Common myeloid progenitor, CD34-positive (primary cell): ENCODE measurements at regions not wholly inside any gene's neighbourhood (a gene's known extent, or its start where the extent isn't known, plus 50 kb on each side); places are given as distances from the start of the nearest gene placed in this dataset.

Source experiments
- CTCF ChIA-PET: fragments of 350-600 bp; sonication (Branson Sonifier 250); formaldehyde crosslinking; loops from one replicate; lab custom pipeline; 2021; ENCODE audit warnings: antibody characterized with exemption; lab: Charles Lee
- POLR2A ChIA-PET: fragments of 350-600 bp; sonication (Branson Sonifier 250); formaldehyde crosslinking; loops from one replicate; lab custom pipeline; 2021; ENCODE audit warnings: antibody characterized with exemption; lab: Charles Lee
- DNase-seq, 3 donors: peaks; one replicate each; pipeline versions ENCODE4 v3.0.0 to v3.0.0-alpha.2; 2013
- H3K27ac ChIP-seq, 2 experiments: 1 replicate in 1 of 2; 2 replicates in 1 of 2; pipeline ENCODE4 v1.7.0; 2013; ENCODE audit warnings: inconsistent platforms in 2 of 2, low read length in 2 of 2, mild to moderate bottlenecking in 2 of 2, low read depth in 1 of 2, moderate library complexity in 1 of 2; ENCODE audit not compliant: severe bottlenecking in 2 of 2, insufficient read depth in 1 of 2, poor library complexity in 1 of 2
- H3K27me3 ChIP-seq, 5 experiments: replicated peaks in 2 of 5; 1 replicate in 3 of 5; 2 replicates in 2 of 5; pipeline versions ENCODE4 v1.6.1 to v1.7.0; 2013; ENCODE audit warnings: low read length in 4 of 5, mild to moderate bottlenecking in 2 of 5, moderate library complexity in 2 of 5, inconsistent platforms in 1 of 5; ENCODE audit not compliant: insufficient read depth in 5 of 5, control insufficient read depth in 4 of 5
- H3K36me3 ChIP-seq, 4 experiments: 1 replicate in 2 of 4; 2 replicates in 2 of 4; pipeline versions ENCODE4 v1.6.1 to v1.7.0; 2013; ENCODE audit warnings: low read length in 3 of 4, control low read depth in 1 of 4, mild to moderate bottlenecking in 1 of 4; ENCODE audit not compliant: control insufficient read depth in 4 of 4, insufficient read depth in 4 of 4
- H3K4me1 ChIP-seq, 4 experiments: 1 replicate in 3 of 4; 2 replicates in 1 of 4; pipeline versions ENCODE4 v1.6.1 to v1.7.1; 2013; ENCODE audit warnings: low read length in 3 of 4, mild to moderate bottlenecking in 3 of 4, control low read depth in 1 of 4, inconsistent platforms in 1 of 4, moderate library complexity in 1 of 4; ENCODE audit not compliant: control insufficient read depth in 4 of 4, insufficient read depth in 4 of 4; ENCODE audit errors: control extremely low read depth in 1 of 4
- H3K4me3 ChIP-seq, 7 experiments: 1 replicate in 4 of 7; 2 replicates in 3 of 7; pipeline versions ENCODE4 v1.5.1 to v1.7.0; 2013; ENCODE audit warnings: mild to moderate bottlenecking in 7 of 7, low read length in 6 of 7, moderate library complexity in 6 of 7, inconsistent platforms in 2 of 7, low read depth in 2 of 7, control low read depth in 1 of 7; ENCODE audit not compliant: insufficient read depth in 4 of 7, control insufficient read depth in 1 of 7; ENCODE audit errors: extremely low read depth in 1 of 7
- H3K9me3 ChIP-seq, 5 experiments: 1 replicate in 4 of 5; 2 replicates in 1 of 5; pipeline versions ENCODE4 v1.6.1 to v1.7.1; 2013; ENCODE audit warnings: low read length in 4 of 5, mild to moderate bottlenecking in 2 of 5, inconsistent platforms in 1 of 5, low read depth in 1 of 5, moderate library complexity in 1 of 5; ENCODE audit not compliant: control insufficient read depth in 4 of 5, insufficient read depth in 2 of 5; ENCODE audit errors: control extremely low read depth in 1 of 5
- WGBS: methylation state at CpG from one replicate; pipeline ENCODE4 v1.1.5; 2013; ENCODE audit not compliant: insufficient coverage; 5-methylcytosine and 5-hydroxymethylcytosine counted together

- Histone ChIP-seq H3K4me3 (no peak overlapping the region), H3K36me3 (no peaks in the 10 kb centered on the region), H3K4me1 (no peaks in the 10 kb centered on the region), H3K9me3 (no peaks in the 10 kb centered on the region), H3K27ac (no peak overlapping the region), H3K27me3 (peaks cover 0 to 6% (median 4%) of the 10 kb centered on the region in 5 experiments)
- POLR2A ChIA-PET, result no interaction called here
- CTCF ChIA-PET, result no interaction called here
- DNase-seq, result no peak
Observed at GRCh38 chr6:74074645-74075044, 378.6 kb downstream of the CD109 start.

DNA sequence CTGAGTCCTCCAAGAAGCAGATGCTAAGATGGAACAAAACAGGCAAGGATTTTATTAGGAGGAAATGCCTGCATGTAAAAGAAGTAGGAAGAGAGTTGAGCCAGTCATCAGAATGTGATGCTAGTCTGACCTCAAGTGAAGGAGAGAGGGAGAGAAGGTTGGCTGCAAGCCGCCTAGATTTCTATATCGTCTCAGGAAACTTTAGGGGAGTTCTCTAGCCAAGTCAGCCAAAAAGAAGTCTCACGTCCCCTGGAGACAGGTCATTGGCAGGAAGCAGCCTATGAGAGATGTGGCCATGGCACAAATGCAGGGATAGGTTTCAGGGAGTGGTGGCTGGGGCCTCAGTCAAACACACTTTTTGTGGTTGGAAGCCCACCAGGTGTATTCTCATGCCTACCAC lies 378.0 kb downstream of the CD109 start:
- H3K27ac ChIP-seq, result no peak overlapping the region
- no peaks in the 10 kb centered on the region for H3K4me1 ChIP-seq
- no peak overlapping the region for H3K4me3 ChIP-seq
- WGBS, result 93% methylated on average over 3 of the region's 3 CpGs
- DNase-seq, result no peak
- H3K9me3 ChIP-seq, result no peaks in the 10 kb centered on the region
- H3K36me3 ChIP-seq, result no peaks in the 10 kb centered on the region
- H3K27me3 ChIP-seq, result peaks cover 0 to 6% (median 4%) of the 10 kb centered on the region in 5 experiments
- POLR2A ChIA-PET, result no interaction called here
- CTCF ChIA-PET, result no interaction called here

GRCh38 chr6:74073429-74073828 lies 377.4 kb downstream of the CD109 start:
- H3K9me3 ChIP-seq, result no peaks in the 10 kb centered on the region
- ChIA-PET POLR2A (no interaction called here), CTCF (no interaction called here)
- H3K4me1 ChIP-seq, result no peaks in the 10 kb centered on the region
- WGBS, result 100% methylated on average over 1 of the region's 1 CpG
- H3K27ac ChIP-seq, result no peak overlapping the region
- no peak for DNase-seq
- peaks cover 0 to 6% (median 4%) of the 10 kb centered on the region in 5 experiments for H3K27me3 ChIP-seq
- H3K36me3 ChIP-seq, result no peaks in the 10 kb centered on the region
- H3K4me3 ChIP-seq, result no peak overlapping the region

DNA sequence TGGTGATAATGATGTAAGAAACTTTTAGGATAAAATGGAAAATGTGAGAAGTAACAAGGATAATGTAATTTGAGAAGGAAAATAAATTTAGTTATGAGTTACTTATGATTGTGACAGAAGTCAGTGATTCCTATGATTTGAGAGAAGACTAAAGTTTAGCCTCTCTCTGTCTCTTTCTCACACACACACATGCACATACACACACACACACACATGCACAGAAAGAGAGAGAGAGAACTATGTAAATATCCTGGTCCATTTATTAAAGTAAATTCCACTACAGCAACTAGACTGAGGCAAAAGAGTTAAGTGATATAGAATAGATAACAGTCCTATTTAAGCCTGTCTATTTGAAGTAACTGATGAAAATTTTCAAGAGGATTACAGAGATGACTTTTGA lies 375.2 kb downstream of the CD109 start:
- Histone ChIP-seq H3K27ac (no peak overlapping the region), H3K4me3 (no peak overlapping the region), H3K36me3 (no peaks in the 10 kb centered on the region), H3K9me3 (no peaks in the 10 kb centered on the region), H3K4me1 (peaks cover 0 to 2% (median 0%) of the 10 kb centered on the region in 4 experiments), H3K27me3 (peaks cover 0 to 12% (median 4%) of the 10 kb centered on the region in 5 experiments)
- no peak for DNase-seq
- ChIA-PET CTCF (no interaction called here), POLR2A (no interaction called here)

DNA sequence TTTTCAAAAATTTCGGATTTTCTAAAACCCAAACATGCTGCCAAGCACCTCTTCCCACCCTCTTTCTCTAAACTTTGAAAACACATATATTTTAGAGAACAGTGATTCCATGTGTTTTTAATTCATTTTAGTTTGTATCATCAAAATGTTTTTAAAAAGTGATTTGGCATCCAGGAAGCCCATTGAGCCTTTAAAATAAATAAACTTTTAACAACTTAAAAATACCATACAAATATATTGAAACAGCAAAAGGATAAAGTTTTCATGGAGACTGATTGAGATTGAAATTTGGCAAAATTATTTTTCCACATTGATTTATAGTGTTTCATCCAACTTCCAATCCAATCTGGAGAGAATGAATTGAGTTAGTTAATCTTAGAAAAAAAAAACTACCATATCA lies 374.7 kb downstream of the CD109 start:
- no peak overlapping the region for H3K4me3 ChIP-seq
- ChIA-PET POLR2A (no interaction called here), CTCF (no interaction called here)
- WGBS, result no CpG with 5 or more reads among the region's 1 CpG
- DNase-seq, result no peak
- H3K27me3 ChIP-seq, result peaks cover 2 to 14% (median 4%) of the 10 kb centered on the region in 5 experiments
- H3K9me3 ChIP-seq, result no peaks in the 10 kb centered on the region
- H3K36me3 ChIP-seq, result no peaks in the 10 kb centered on the region
- H3K27ac ChIP-seq, result no peak overlapping the region
- peaks cover 0 to 2% (median 0%) of the 10 kb centered on the region in 4 experiments for H3K4me1 ChIP-seq

GRCh38 chr6:74070091-74070490 lies 374.1 kb downstream of the CD109 start:
- Histone ChIP-seq H3K27me3 (peaks cover 2 to 17% (median 5%) of the 10 kb centered on the region in 5 experiments), H3K4me3 (no peak overlapping the region), H3K27ac (no peak overlapping the region), H3K9me3 (no peaks in the 10 kb centered on the region), H3K36me3 (no peaks in the 10 kb centered on the region), H3K4me1 (peaks cover 0 to 2% (median 0%) of the 10 kb centered on the region in 4 experiments)
- WGBS, result 83% methylated on average over 1 of the region's 1 CpG
- ChIA-PET CTCF (no interaction called here), POLR2A (no interaction called here)
- DNase-seq, result no peak

DNA sequence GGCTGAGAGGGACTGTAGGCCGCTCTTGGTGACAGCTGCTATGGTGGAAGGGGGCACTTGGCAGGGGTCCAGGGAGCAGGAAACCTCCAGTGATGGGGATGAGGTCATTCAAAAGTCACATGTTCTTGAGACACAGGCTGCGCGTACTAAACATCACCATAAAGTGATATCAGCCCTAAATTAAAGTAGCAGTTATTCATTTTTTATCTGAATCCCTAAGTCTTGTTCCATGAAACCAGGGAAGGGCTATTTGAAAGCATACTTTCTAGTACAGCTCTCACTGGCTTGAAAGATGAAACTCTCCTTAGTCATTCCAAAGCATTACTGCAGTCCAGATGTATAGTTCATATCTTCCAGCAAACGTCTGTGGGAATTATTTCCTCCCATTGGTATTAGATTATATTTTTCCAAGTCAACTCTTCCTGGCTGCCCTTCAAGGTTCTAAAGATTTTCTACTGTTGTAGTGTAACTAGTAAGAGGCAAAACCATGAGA lies 373.1 kb downstream of the CD109 start:
- Histone ChIP-seq H3K27me3 (peaks cover 2 to 15% (median 3%) of the 10 kb centered on the region in 5 experiments), H3K4me1 (peaks cover 0 to 2% (median 0%) of the 10 kb centered on the region in 4 experiments), H3K27ac (no peak overlapping the region), H3K4me3 (no peak overlapping the region), H3K36me3 (no peaks in the 10 kb centered on the region), H3K9me3 (no peaks in the 10 kb centered on the region)
- DNase-seq, result no peak
- 96% methylated on average over 3 of the region's 4 CpGs for WGBS
- CTCF ChIA-PET, result no interaction called here
- POLR2A ChIA-PET, result no interaction called here
